Activated naive CD4-positive, alpha-beta T cell treated with anti-CD3 and anti-CD28 coated beads, Interleukin-2, amount 50 U/mL, for 24 hours (primary cell): ENCODE measurements at regions not wholly inside any gene's neighbourhood (a gene's known extent, or its start where the extent isn't known, plus 50 kb on each side); places are given as distances from the start of the nearest gene placed in this dataset.
"Not testable (repeated sequence)": the region's sequence is repeated elsewhere in the genome, so short reads cannot be mapped to it uniquely, and the experiment has no call there.

ENCODE experiments used
- H3K27ac Mint-ChIP-seq: one replicate; pipeline ENCODE4 v1.8.0; 2021; ENCODE audit warnings: mild to moderate bottlenecking, mixed read lengths
- H3K27me3 Mint-ChIP-seq: one replicate; pipeline ENCODE4 v1.8.0; 2021; ENCODE audit warnings: mixed read lengths
- H3K36me3 Mint-ChIP-seq: one replicate; pipeline ENCODE4 v1.8.0; 2021; ENCODE audit warnings: mixed read lengths
- H3K4me1 Mint-ChIP-seq: one replicate; pipeline ENCODE4 v1.8.0; 2021; ENCODE audit warnings: mixed read lengths
- H3K4me3 Mint-ChIP-seq: one replicate; pipeline ENCODE4 v1.8.0; 2021; ENCODE audit warnings: mild to moderate bottlenecking, mixed read lengths
- H3K9me3 Mint-ChIP-seq: one replicate; pipeline ENCODE4 v1.8.0; 2021; ENCODE audit warnings: mixed read lengths

- Mint-ChIP-seq H3K4me3 (no peak overlapping the region), H3K9me3 (peaks cover 7% of the 10 kb centered on the region), H3K36me3 (no peaks in the 10 kb centered on the region), H3K27me3 (no peaks in the 10 kb centered on the region), H3K4me1 (no peaks in the 10 kb centered on the region), H3K27ac (no peak overlapping the region)
Observed at GRCh38 chr4:138494931-138495330, 252.8 kb upstream of the SLC7A11 start.

- Mint-ChIP-seq H3K36me3 (no peaks in the 10 kb centered on the region), H3K4me3 (no peak overlapping the region), H3K4me1 (no peaks in the 10 kb centered on the region), H3K27ac (no peak overlapping the region), H3K27me3 (no peaks in the 10 kb centered on the region), H3K9me3 (peaks cover 7% of the 10 kb centered on the region)
Observed at GRCh38 chr4:138494116-138494515, 252.0 kb upstream of the SLC7A11 start.

- H3K4me1 Mint-ChIP-seq = no peaks in the 10 kb centered on the region
- no peaks in the 10 kb centered on the region for H3K27me3 Mint-ChIP-seq
- H3K9me3 Mint-ChIP-seq = no peaks in the 10 kb centered on the region
- no peak overlapping the region for H3K27ac Mint-ChIP-seq
- H3K4me3 Mint-ChIP-seq = no peak overlapping the region
- H3K36me3 Mint-ChIP-seq = no peaks in the 10 kb centered on the region
Observed at GRCh38 chr4:138492176-138492575, 250.0 kb upstream of the SLC7A11 start.

- H3K36me3 Mint-ChIP-seq = no peaks in the 10 kb centered on the region
- no peak overlapping the region for H3K4me3 Mint-ChIP-seq
- no peak overlapping the region for H3K27ac Mint-ChIP-seq
- H3K27me3 Mint-ChIP-seq = no peaks in the 10 kb centered on the region
- no peaks in the 10 kb centered on the region for H3K4me1 Mint-ChIP-seq
- H3K9me3 Mint-ChIP-seq = no peaks in the 10 kb centered on the region
Observed at GRCh38 chr4:138488533-138488932, 246.4 kb upstream of the SLC7A11 start.

- no peaks in the 10 kb centered on the region for H3K4me1 Mint-ChIP-seq
- H3K27me3 Mint-ChIP-seq = no peaks in the 10 kb centered on the region
- no peaks in the 10 kb centered on the region for H3K36me3 Mint-ChIP-seq
- H3K9me3 Mint-ChIP-seq = no peaks in the 10 kb centered on the region
- no peak overlapping the region for H3K4me3 Mint-ChIP-seq
- H3K27ac Mint-ChIP-seq = no peak overlapping the region
Observed at GRCh38 chr4:138487670-138488069, 245.5 kb upstream of the SLC7A11 start.

- H3K27me3 Mint-ChIP-seq = no peaks in the 10 kb centered on the region
- no peaks in the 10 kb centered on the region for H3K9me3 Mint-ChIP-seq
- H3K36me3 Mint-ChIP-seq = no peaks in the 10 kb centered on the region
- H3K4me1 Mint-ChIP-seq = no peaks in the 10 kb centered on the region
- H3K4me3 Mint-ChIP-seq = no peak overlapping the region
- no peak overlapping the region for H3K27ac Mint-ChIP-seq
Observed at GRCh38 chr4:138487230-138487629, 245.1 kb upstream of the SLC7A11 start.

GRCh38 chr4:138485498-138485897, 243.3 kb upstream of the SLC7A11 start:
- no peak overlapping the region for H3K27ac Mint-ChIP-seq
- H3K4me1 Mint-ChIP-seq = no peaks in the 10 kb centered on the region
- H3K9me3 Mint-ChIP-seq = peaks cover 7% of the 10 kb centered on the region
- no peaks in the 10 kb centered on the region for H3K27me3 Mint-ChIP-seq
- no peaks in the 10 kb centered on the region for H3K36me3 Mint-ChIP-seq
- no peak overlapping the region for H3K4me3 Mint-ChIP-seq

- H3K36me3 Mint-ChIP-seq = no peaks in the 10 kb centered on the region
- H3K9me3 Mint-ChIP-seq = no peaks in the 10 kb centered on the region
- no peak overlapping the region for H3K4me3 Mint-ChIP-seq
- no peaks in the 10 kb centered on the region for H3K4me1 Mint-ChIP-seq
- H3K27me3 Mint-ChIP-seq = no peaks in the 10 kb centered on the region
- H3K27ac Mint-ChIP-seq = no peak overlapping the region
Observed at GRCh38 chr4:138475116-138475515, 233.0 kb upstream of the SLC7A11 start.

GRCh38 chr4:138473339-138473738, 231.2 kb upstream of the SLC7A11 start:
- Mint-ChIP-seq H3K4me3 (no peak overlapping the region), H3K27ac (no peak overlapping the region), H3K9me3 (no peaks in the 10 kb centered on the region), H3K4me1 (no peaks in the 10 kb centered on the region), H3K36me3 (no peaks in the 10 kb centered on the region), H3K27me3 (no peaks in the 10 kb centered on the region)

GRCh38 chr4:138460477-138461414, 218.6 kb upstream of the SLC7A11 start:
- H3K27ac Mint-ChIP-seq = no peak overlapping the region
- H3K9me3 Mint-ChIP-seq = peaks cover 9% of the 10 kb centered on the region
- no peak overlapping the region for H3K4me3 Mint-ChIP-seq
- no peaks in the 10 kb centered on the region for H3K4me1 Mint-ChIP-seq
- peaks cover 2% of the 10 kb centered on the region for H3K27me3 Mint-ChIP-seq
- no peaks in the 10 kb centered on the region for H3K36me3 Mint-ChIP-seq

GRCh38 chr4:138458751-138459150, 216.6 kb upstream of the SLC7A11 start:
- Mint-ChIP-seq H3K9me3 (peaks cover 9% of the 10 kb centered on the region), H3K4me3 (no peak overlapping the region), H3K36me3 (no peaks in the 10 kb centered on the region), H3K27ac (no peak overlapping the region), H3K4me1 (no peaks in the 10 kb centered on the region), H3K27me3 (peaks cover 2% of the 10 kb centered on the region)

- not testable (repeated sequence) for H3K4me3 Mint-ChIP-seq, H3K27ac Mint-ChIP-seq, H3K4me1 Mint-ChIP-seq, H3K36me3 Mint-ChIP-seq, H3K27me3 Mint-ChIP-seq, H3K9me3 Mint-ChIP-seq
Observed at GRCh38 chr4:138456349-138456748, 214.2 kb upstream of the SLC7A11 start.

GRCh38 chr4:138455097-138455496, 212.9 kb upstream of the SLC7A11 start:
- H3K9me3 Mint-ChIP-seq = no peaks in the 10 kb centered on the region
- H3K4me1 Mint-ChIP-seq = no peaks in the 10 kb centered on the region
- no peak overlapping the region for H3K4me3 Mint-ChIP-seq
- no peak overlapping the region for H3K27ac Mint-ChIP-seq
- no peaks in the 10 kb centered on the region for H3K27me3 Mint-ChIP-seq
- H3K36me3 Mint-ChIP-seq = no peaks in the 10 kb centered on the region

GRCh38 chr4:138452826-138453225, 210.7 kb upstream of the SLC7A11 start:
- Mint-ChIP-seq H3K4me1 (no peaks in the 10 kb centered on the region), H3K27ac (no peak overlapping the region), H3K27me3 (no peaks in the 10 kb centered on the region), H3K4me3 (no peak overlapping the region), H3K9me3 (peaks cover 4% of the 10 kb centered on the region), H3K36me3 (no peaks in the 10 kb centered on the region)

- Mint-ChIP-seq H3K4me3 (no peak overlapping the region), H3K27me3 (no peaks in the 10 kb centered on the region), H3K36me3 (no peaks in the 10 kb centered on the region), H3K4me1 (no peaks in the 10 kb centered on the region), H3K9me3 (peaks cover 4% of the 10 kb centered on the region), H3K27ac (no peak overlapping the region)
Observed at GRCh38 chr4:138451276-138451663, 209.1 kb upstream of the SLC7A11 start.

- no peaks in the 10 kb centered on the region for H3K27me3 Mint-ChIP-seq
- H3K27ac Mint-ChIP-seq = no peak overlapping the region
- H3K36me3 Mint-ChIP-seq = no peaks in the 10 kb centered on the region
- no peak overlapping the region for H3K4me3 Mint-ChIP-seq
- peaks cover 4% of the 10 kb centered on the region for H3K9me3 Mint-ChIP-seq
- no peaks in the 10 kb centered on the region for H3K4me1 Mint-ChIP-seq
Observed at GRCh38 chr4:138450546-138451275, 208.6 kb upstream of the SLC7A11 start.
